Erythroblast (primary cell): ENCODE measurements at regions not wholly inside any gene's neighbourhood (a gene's known extent, or its start where the extent isn't known, plus 50 kb on each side); places are given as distances from the start of the nearest gene placed in this dataset.
"Not testable (repeated sequence)": the region's sequence is repeated elsewhere in the genome, so short reads cannot be mapped to it uniquely, and the experiment has no call there.

Experiments used
- DNase-seq, 2 experiments: peaks; one replicate each; lab custom pipeline; 2025; lab: John Stamatoyannopoulos, UW
- GATA1 ChIP-seq: IDR thresholded peaks from 2 replicates; pipeline ENCODE4 v1.6.1; 2011; ENCODE audit warnings: low read depth, mild to moderate bottlenecking, control low read depth, low read length, moderate library complexity
- POLR2A ChIP-seq: IDR thresholded peaks from 2 replicates; pipeline ENCODE4 v1.6.1; 2011; ENCODE audit warnings: mild to moderate bottlenecking, low read length

- no peak for DNase-seq
- no peak for TF ChIP-seq GATA1
- no peak for TF ChIP-seq POLR2A
Measured at GRCh38 chr18:38239606-38240005, 674.0 kb upstream of the CELF4 start.

- no peak for DNase-seq
- TF ChIP-seq POLR2A: no peak
- no peak for TF ChIP-seq GATA1
Measured at GRCh38 chr18:38237796-38238195, 672.2 kb upstream of the CELF4 start.

GRCh38 chr18:38221476-38222100 is 656.0 kb upstream of the CELF4 start:
- no peak for DNase-seq
- TF ChIP-seq POLR2A (no peak), GATA1 (no peak)

- TF ChIP-seq POLR2A: no peak
- no peak for TF ChIP-seq GATA1
- DNase-seq: no peak
Measured at GRCh38 chr18:38198956-38199355, 633.4 kb upstream of the CELF4 start.

- no peak for TF ChIP-seq GATA1
- no peak for TF ChIP-seq POLR2A
- DNase-seq: no peak
Measured at GRCh38 chr18:38198526-38198925, 632.9 kb upstream of the CELF4 start.

GRCh38 chr18:38186491-38186890 is 620.9 kb upstream of the CELF4 start:
- no peak for DNase-seq
- TF ChIP-seq POLR2A: no peak
- no peak for TF ChIP-seq GATA1

- no peak for TF ChIP-seq GATA1
- no peak for TF ChIP-seq POLR2A
Measured at GRCh38 chr18:38174594-38174993, 609.0 kb upstream of the CELF4 start.

GRCh38 chr18:38174173-38174572 is 608.6 kb upstream of the CELF4 start:
- TF ChIP-seq GATA1 (no peak), POLR2A (no peak)
- DNase-seq: no peak

More at GRCh38 chr18:38174594-38174993, 609.0 kb upstream of the CELF4 start:
- DNase-seq: no peak

- DNase-seq: no peak
- no peak for TF ChIP-seq GATA1
- no peak for TF ChIP-seq POLR2A
Measured at GRCh38 chr18:38170845-38171244, 605.2 kb upstream of the CELF4 start.

GRCh38 chr18:38167623-38168022 is 602.0 kb upstream of the CELF4 start:
- TF ChIP-seq GATA1 (no peak), POLR2A (no peak)
- DNase-seq: no peak

- not testable (repeated sequence) for DNase-seq
Measured at GRCh38 chr18:38153116-38153515, 587.5 kb upstream of the CELF4 start.

GRCh38 chr18:38116716-38117115 is 551.1 kb upstream of the CELF4 start:
- no peak for DNase-seq
- TF ChIP-seq GATA1: no peak
- TF ChIP-seq POLR2A: no peak

GRCh38 chr18:38115201-38115600 is 549.6 kb upstream of the CELF4 start:
- no peak for DNase-seq
- TF ChIP-seq POLR2A (no peak), GATA1 (no peak)

- no peak for TF ChIP-seq GATA1
- TF ChIP-seq POLR2A: no peak
- DNase-seq: no peak
Measured at GRCh38 chr18:38087538-38087937, 521.9 kb upstream of the CELF4 start.

- TF ChIP-seq GATA1 (no peak), POLR2A (no peak)
Measured at GRCh38 chr18:38081516-38081915, 515.9 kb upstream of the CELF4 start.

GRCh38 chr18:38077229-38077628 is 511.6 kb upstream of the CELF4 start:
- TF ChIP-seq GATA1: no peak
- no peak for TF ChIP-seq POLR2A

More at GRCh38 chr18:38081516-38081915, 515.9 kb upstream of the CELF4 start:
- DNase-seq: no peak

GRCh38 chr18:38076346-38077070 is 510.9 kb upstream of the CELF4 start:
- no peak for DNase-seq
- no peak for TF ChIP-seq POLR2A
- no peak for TF ChIP-seq GATA1

More at GRCh38 chr18:38077229-38077628, 511.6 kb upstream of the CELF4 start:
- no peak for DNase-seq
